HepG2 (cell line): ENCODE measurements at regions not wholly inside any gene's neighbourhood (a gene's known extent, or its start where the extent isn't known, plus 50 kb on each side); places are given as distances from the start of the nearest gene placed in this dataset.
A peak's percentile ranks its signal among the peaks of the same experiment; 100 is the strongest.

Source experiments
- BRD4 ChIP-seq: sonication (generic); formaldehyde crosslinking; IDR thresholded peaks from 2 replicates; pipeline ENCODE4 v1.4.0; 2020; ENCODE audit warnings: missing genetic modification reagents
- CENPT ChIP-seq: sonication (generic); formaldehyde crosslinking; IDR thresholded peaks from 2 replicates; pipeline ENCODE4 v1.8.0; 2022; ENCODE audit warnings: low read depth, mild to moderate bottlenecking, moderate library complexity, missing genetic modification reagents
- ETV6 ChIP-seq: sonication (generic); formaldehyde crosslinking; conservative IDR thresholded peaks from 2 replicates; pipeline ENCODE4 v1.4.0; 2020; ENCODE audit warnings: missing genetic modification reagents
- EZH2 ChIP-seq: conservative IDR thresholded peaks from 2 replicates; pipeline ENCODE4 v1.6.1; 2012; ENCODE audit warnings: mild to moderate bottlenecking, low read depth, low read length, moderate library complexity
- FOSL1 ChIP-seq: sonication (generic); formaldehyde crosslinking; IDR thresholded peaks from 2 replicates; pipeline ENCODE4 v1.9.0; 2021; ENCODE audit warnings: missing genetic modification reagents, borderline replicate concordance
- FOSL2 ChIP-seq: sonication (generic); formaldehyde crosslinking; IDR thresholded peaks from 2 replicates; pipeline ENCODE4 v1.4.0; 2020; ENCODE audit warnings: missing genetic modification reagents
- HOXA5 ChIP-seq: sonication (generic); formaldehyde crosslinking; IDR thresholded peaks from 2 replicates; pipeline ENCODE4 v1.4.0; 2020; ENCODE audit warnings: missing genetic modification reagents
- HOXD1 ChIP-seq: sonication (generic); formaldehyde crosslinking; IDR thresholded peaks from 2 replicates; pipeline ENCODE4 v1.5.0; 2020; ENCODE audit warnings: missing genetic modification reagents
- KLF9 ChIP-seq: IDR thresholded peaks from 2 replicates; pipeline ENCODE4 v1.6.1; 2016; ENCODE audit warnings: low read depth
- PITX1 ChIP-seq: sonication (generic); formaldehyde crosslinking; IDR thresholded peaks from 2 replicates; pipeline ENCODE4 v1.5.1; 2020; ENCODE audit warnings: mild to moderate bottlenecking, missing genetic modification reagents
- SAP130 ChIP-seq: IDR thresholded peaks from 2 replicates; pipeline ENCODE4 v1.6.1; 2016; ENCODE audit warnings: low read depth
- SNAI1 ChIP-seq: sonication (generic); formaldehyde crosslinking; IDR thresholded peaks from 2 replicates; pipeline ENCODE4 v1.5.0; 2020; ENCODE audit warnings: mild to moderate bottlenecking, missing genetic modification reagents, borderline replicate concordance
- SRSF9 ChIP-seq: fragments of 200-400 bp; formaldehyde crosslinking; IDR thresholded peaks from 2 replicates; pipeline ENCODE4 v1.6.1; 2018; ENCODE audit warnings: borderline replicate concordance, mild to moderate bottlenecking, low read depth, low read length; ENCODE audit not compliant: insufficient read depth, poor library complexity, severe bottlenecking
- ZNF12 ChIP-seq: sonication (generic); formaldehyde crosslinking; IDR thresholded peaks from 2 replicates; pipeline ENCODE4 v1.5.0; 2020; ENCODE audit warnings: missing genetic modification reagents
- ZNF615 ChIP-seq: sonication (generic); formaldehyde crosslinking; IDR thresholded peaks from 2 replicates; pipeline ENCODE4 v1.5.0; 2020; ENCODE audit warnings: mild to moderate bottlenecking, missing genetic modification reagents, borderline replicate concordance
- TF ChIP-seq, protein P1 (sequence below): sonication (generic); formaldehyde crosslinking; IDR thresholded peaks from 2 replicates; pipeline ENCODE4 v1.5.1; 2020; ENCODE audit warnings: missing genetic modification reagents, mild to moderate bottlenecking, borderline replicate concordance
- TF ChIP-seq, protein P2 (sequence below): sonication (generic); formaldehyde crosslinking; IDR thresholded peaks from 2 replicates; pipeline ENCODE4 v1.4.0; 2020; ENCODE audit warnings: missing genetic modification reagents, mild to moderate bottlenecking, borderline replicate concordance
- TF ChIP-seq, protein P3 (sequence below): IDR thresholded peaks from 2 replicates; pipeline ENCODE4 v1.6.1; 2016
- TF ChIP-seq, protein P4 (sequence below): sonication (generic); formaldehyde crosslinking; IDR thresholded peaks from 2 replicates; pipeline ENCODE4 v1.4.0; 2020; ENCODE audit warnings: missing genetic modification reagents, borderline replicate concordance
- TF ChIP-seq, protein P5 (sequence below): sonication (generic); formaldehyde crosslinking; IDR thresholded peaks from 2 replicates; pipeline ENCODE4 v1.5.0; 2020; ENCODE audit warnings: mild to moderate bottlenecking, missing genetic modification reagents, moderate library complexity

DNA sequence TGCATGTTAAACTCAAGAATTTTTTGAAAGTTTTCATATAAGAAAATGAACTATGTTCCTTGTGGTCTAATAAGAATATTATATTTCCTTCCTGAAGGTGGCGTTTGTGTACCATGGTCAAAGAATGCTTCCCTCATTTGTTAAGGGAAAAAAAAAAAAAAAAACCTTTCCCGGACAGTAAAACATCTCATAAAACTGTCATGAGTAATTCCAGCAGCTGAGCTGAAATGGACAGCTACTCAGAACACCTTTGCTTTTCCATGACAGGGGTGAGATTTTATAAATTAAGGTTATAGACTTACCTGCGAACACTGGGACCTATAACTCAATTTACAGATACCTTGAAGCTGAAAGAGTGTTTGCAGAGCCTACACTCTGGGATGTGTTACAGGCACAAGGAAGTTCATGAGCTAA, 113.2 kb upstream of the RANBP3L start (continued):
- TF ChIP-seq, protein P1, sequence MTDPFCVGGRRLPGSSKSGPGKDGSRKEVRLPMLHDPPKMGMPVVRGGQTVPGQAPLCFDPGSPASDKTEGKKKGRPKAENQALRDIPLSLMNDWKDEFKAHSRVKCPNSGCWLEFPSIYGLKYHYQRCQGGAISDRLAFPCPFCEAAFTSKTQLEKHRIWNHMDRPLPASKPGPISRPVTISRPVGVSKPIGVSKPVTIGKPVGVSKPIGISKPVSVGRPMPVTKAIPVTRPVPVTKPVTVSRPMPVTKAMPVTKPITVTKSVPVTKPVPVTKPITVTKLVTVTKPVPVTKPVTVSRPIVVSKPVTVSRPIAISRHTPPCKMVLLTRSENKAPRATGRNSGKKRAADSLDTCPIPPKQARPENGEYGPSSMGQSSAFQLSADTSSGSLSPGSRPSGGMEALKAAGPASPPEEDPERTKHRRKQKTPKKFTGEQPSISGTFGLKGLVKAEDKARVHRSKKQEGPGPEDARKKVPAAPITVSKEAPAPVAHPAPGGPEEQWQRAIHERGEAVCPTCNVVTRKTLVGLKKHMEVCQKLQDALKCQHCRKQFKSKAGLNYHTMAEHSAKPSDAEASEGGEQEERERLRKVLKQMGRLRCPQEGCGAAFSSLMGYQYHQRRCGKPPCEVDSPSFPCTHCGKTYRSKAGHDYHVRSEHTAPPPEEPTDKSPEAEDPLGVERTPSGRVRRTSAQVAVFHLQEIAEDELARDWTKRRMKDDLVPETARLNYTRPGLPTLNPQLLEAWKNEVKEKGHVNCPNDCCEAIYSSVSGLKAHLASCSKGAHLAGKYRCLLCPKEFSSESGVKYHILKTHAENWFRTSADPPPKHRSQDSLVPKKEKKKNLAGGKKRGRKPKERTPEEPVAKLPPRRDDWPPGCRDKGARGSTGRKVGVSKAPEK (CRISPR knock-in tag): no peak
- TF ChIP-seq, protein P2, sequence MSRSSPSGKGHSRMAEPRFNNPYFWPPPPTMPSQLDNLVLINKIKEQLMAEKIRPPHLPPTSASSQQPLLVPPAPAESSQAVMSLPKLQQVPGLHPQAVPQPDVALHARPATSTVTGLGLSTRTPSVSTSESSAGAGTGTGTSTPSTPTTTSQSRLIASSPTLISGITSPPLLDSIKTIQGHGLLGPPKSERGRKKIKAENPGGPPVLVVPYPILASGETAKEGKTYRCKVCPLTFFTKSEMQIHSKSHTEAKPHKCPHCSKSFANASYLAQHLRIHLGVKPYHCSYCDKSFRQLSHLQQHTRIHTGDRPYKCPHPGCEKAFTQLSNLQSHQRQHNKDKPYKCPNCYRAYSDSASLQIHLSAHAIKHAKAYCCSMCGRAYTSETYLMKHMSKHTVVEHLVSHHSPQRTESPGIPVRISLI: peak; percentile 78; the same call in 1 of the 2 replicates
- no peak for TF ChIP-seq CENPT (CRISPR knock-in tag)
- TF ChIP-seq, protein P3, sequence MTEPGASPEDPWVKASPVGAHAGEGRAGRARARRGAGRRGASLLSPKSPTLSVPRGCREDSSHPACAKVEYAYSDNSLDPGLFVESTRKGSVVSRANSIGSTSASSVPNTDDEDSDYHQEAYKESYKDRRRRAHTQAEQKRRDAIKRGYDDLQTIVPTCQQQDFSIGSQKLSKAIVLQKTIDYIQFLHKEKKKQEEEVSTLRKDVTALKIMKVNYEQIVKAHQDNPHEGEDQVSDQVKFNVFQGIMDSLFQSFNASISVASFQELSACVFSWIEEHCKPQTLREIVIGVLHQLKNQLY: no peak
- no peak for TF ChIP-seq BRD4 (CRISPR knock-in tag)
- no peak for TF ChIP-seq EZH2
- no peak for TF ChIP-seq FOSL1
- TF ChIP-seq HOXA5 (CRISPR knock-in tag): no peak
- no peak for TF ChIP-seq HOXD1
- TF ChIP-seq FOSL2 (CRISPR knock-in tag): no peak
- TF ChIP-seq KLF9 (CRISPR knock-in tag): no peak
- no peak for TF ChIP-seq ZNF615 (CRISPR knock-in tag)
- TF ChIP-seq, protein P4, sequence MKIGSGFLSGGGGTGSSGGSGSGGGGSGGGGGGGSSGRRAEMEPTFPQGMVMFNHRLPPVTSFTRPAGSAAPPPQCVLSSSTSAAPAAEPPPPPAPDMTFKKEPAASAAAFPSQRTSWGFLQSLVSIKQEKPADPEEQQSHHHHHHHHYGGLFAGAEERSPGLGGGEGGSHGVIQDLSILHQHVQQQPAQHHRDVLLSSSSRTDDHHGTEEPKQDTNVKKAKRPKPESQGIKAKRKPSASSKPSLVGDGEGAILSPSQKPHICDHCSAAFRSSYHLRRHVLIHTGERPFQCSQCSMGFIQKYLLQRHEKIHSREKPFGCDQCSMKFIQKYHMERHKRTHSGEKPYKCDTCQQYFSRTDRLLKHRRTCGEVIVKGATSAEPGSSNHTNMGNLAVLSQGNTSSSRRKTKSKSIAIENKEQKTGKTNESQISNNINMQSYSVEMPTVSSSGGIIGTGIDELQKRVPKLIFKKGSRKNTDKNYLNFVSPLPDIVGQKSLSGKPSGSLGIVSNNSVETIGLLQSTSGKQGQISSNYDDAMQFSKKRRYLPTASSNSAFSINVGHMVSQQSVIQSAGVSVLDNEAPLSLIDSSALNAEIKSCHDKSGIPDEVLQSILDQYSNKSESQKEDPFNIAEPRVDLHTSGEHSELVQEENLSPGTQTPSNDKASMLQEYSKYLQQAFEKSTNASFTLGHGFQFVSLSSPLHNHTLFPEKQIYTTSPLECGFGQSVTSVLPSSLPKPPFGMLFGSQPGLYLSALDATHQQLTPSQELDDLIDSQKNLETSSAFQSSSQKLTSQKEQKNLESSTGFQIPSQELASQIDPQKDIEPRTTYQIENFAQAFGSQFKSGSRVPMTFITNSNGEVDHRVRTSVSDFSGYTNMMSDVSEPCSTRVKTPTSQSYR (CRISPR knock-in tag): no peak
- TF ChIP-seq SAP130: no peak
- TF ChIP-seq ETV6 (CRISPR knock-in tag): no peak
- no peak for TF ChIP-seq SNAI1 (CRISPR knock-in tag)
- TF ChIP-seq ZNF12 (CRISPR knock-in tag): no peak
- no peak for TF ChIP-seq SRSF9
- TF ChIP-seq, protein P5, sequence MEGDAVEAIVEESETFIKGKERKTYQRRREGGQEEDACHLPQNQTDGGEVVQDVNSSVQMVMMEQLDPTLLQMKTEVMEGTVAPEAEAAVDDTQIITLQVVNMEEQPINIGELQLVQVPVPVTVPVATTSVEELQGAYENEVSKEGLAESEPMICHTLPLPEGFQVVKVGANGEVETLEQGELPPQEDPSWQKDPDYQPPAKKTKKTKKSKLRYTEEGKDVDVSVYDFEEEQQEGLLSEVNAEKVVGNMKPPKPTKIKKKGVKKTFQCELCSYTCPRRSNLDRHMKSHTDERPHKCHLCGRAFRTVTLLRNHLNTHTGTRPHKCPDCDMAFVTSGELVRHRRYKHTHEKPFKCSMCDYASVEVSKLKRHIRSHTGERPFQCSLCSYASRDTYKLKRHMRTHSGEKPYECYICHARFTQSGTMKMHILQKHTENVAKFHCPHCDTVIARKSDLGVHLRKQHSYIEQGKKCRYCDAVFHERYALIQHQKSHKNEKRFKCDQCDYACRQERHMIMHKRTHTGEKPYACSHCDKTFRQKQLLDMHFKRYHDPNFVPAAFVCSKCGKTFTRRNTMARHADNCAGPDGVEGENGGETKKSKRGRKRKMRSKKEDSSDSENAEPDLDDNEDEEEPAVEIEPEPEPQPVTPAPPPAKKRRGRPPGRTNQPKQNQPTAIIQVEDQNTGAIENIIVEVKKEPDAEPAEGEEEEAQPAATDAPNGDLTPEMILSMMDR (CRISPR knock-in tag): peak; percentile 52
- TF ChIP-seq PITX1 (CRISPR knock-in tag): no peak
